HepG2 (cell line): ENCODE measurements at regions not wholly inside any gene's neighbourhood (a gene's known extent, or its start where the extent isn't known, plus 50 kb on each side); places are given as distances from the start of the nearest gene placed in this dataset.

Experiments
- ATAC-seq: fragments of 200-7000 bp; cut with Tn5 transposase; 3 replicates; pipeline ENCODE4 v1.9.1; 2020; ENCODE audit warnings: mild to moderate bottlenecking, moderate library complexity
- BruUV-seq: library from RNA; stranded (reverse); fragments of 400-500 nt; replicated peaks from 2 replicates; lab custom pipeline; 2021; lab: Mats Ljungman, UMichigan
- CTCF ChIA-PET: fragments of 300-600 bp; formaldehyde crosslinking; extraction: SDS; loops from one replicate; lab custom pipeline; 2021; ENCODE audit warnings: low total read pairs, inconsistent platforms, low intra/inter-chr PET ratio; lab: Yijun Ruan, JAX
- POLR2A ChIA-PET: fragments of 350-600 bp; sonication (Branson Sonifier 250); formaldehyde crosslinking; loops from one replicate; lab custom pipeline; 2020; ENCODE audit warnings: antibody characterized with exemption, inconsistent platforms; lab: Yijun Ruan, JAX
- DNase-seq: peaks from one replicate; pipeline ENCODE4 v3.0.0-alpha.2; 2015; ENCODE audit warnings: low spot score
- FAIRE-seq: peaks from 3 replicates; lab custom pipeline; 2011; peaks lifted over from hg19 to GRCh38; lab: Jason Lieb, UNC
- H2AFZ ChIP-seq: one replicate; pipeline ENCODE4 v1.6.1; 2011; ENCODE audit warnings: low read length, inconsistent platforms
- H3K27ac ChIP-seq: fragments of 300-600 bp; 3 replicates; pipeline ENCODE4 v1.8.0; 2011; ENCODE audit warnings: mixed run types, mild to moderate bottlenecking, mixed read lengths, low read length, inconsistent platforms; ENCODE audit not compliant: insufficient read depth; ENCODE audit errors: extremely low read length
- H3K27me3 ChIP-seq, 2 experiments: fragments of 200-600 bp in 1 of 2; 2 replicates in 1 of 2; 3 replicates in 1 of 2; pipeline versions ENCODE4 v1.6.0 to v1.8.0; 2011; ENCODE audit warnings: low read length in 2 of 2, mild to moderate bottlenecking in 2 of 2, moderate library complexity in 2 of 2, inconsistent platforms in 1 of 2; ENCODE audit not compliant: insufficient read depth in 2 of 2, control insufficient read depth in 1 of 2
- H3K36me3 ChIP-seq, 2 experiments: fragments of 200-600 bp in 1 of 2; replicated peaks in 1 of 2; 2 replicates in 1 of 2; 3 replicates in 1 of 2; pipeline versions ENCODE4 v1.5.1 to v1.8.0; 2011; ENCODE audit warnings: low read length in 2 of 2, inconsistent platforms in 1 of 2; ENCODE audit not compliant: insufficient read depth in 2 of 2, control insufficient read depth in 1 of 2
- H3K4me1 ChIP-seq: 2 replicates; pipeline ENCODE4 v1.5.1; 2012; ENCODE audit warnings: low read length, inconsistent platforms; ENCODE audit not compliant: insufficient read depth
- H3K4me2 ChIP-seq: 2 replicates; pipeline ENCODE4 v1.6.0; 2011; ENCODE audit warnings: low read depth, low read length, inconsistent platforms
- H3K4me3 ChIP-seq, 3 experiments: fragments of 200-600 bp in 1 of 3; sonication (generic), shearing (Covaris generic) in 1 of 3; replicated peaks in 1 of 3; 2 replicates each; pipeline ENCODE4 v1.5.1; 2011 to 2016; ENCODE audit warnings: low read length in 3 of 3, inconsistent platforms in 2 of 3, low read depth in 2 of 3, mild to moderate bottlenecking in 2 of 3, control low read depth in 1 of 3, mixed read lengths in 1 of 3; ENCODE audit not compliant: insufficient read depth in 1 of 3
- H3K79me2 ChIP-seq: one replicate; pipeline ENCODE4 v1.6.1; 2011; ENCODE audit warnings: low read length, inconsistent platforms; ENCODE audit not compliant: insufficient read depth
- H3K9ac ChIP-seq: 2 replicates; pipeline ENCODE4 v1.6.0; 2011; ENCODE audit warnings: mild to moderate bottlenecking, low read depth, low read length, inconsistent platforms; ENCODE audit not compliant: insufficient read depth
- H3K9me3 ChIP-seq: 2 replicates; pipeline ENCODE4 v1.5.1; 2012; ENCODE audit warnings: mild to moderate bottlenecking, low read length
- H4K20me1 ChIP-seq: 2 replicates; pipeline ENCODE4 v1.6.0; 2011; ENCODE audit warnings: inconsistent platforms, mild to moderate bottlenecking, low read length, moderate library complexity; ENCODE audit not compliant: insufficient read depth
- BRF2 ChIP-seq: sonication (generic); formaldehyde crosslinking; IDR thresholded peaks from 2 replicates; pipeline ENCODE4 v1.8.1; 2022; ENCODE audit warnings: mild to moderate bottlenecking, missing genetic modification reagents
- RFXANK ChIP-seq: IDR thresholded peaks from 2 replicates; pipeline ENCODE4 v1.6.1; 2016
- SIX4 ChIP-seq: sonication (generic); formaldehyde crosslinking; IDR thresholded peaks from 2 replicates; pipeline ENCODE4 v1.4.0; 2020; ENCODE audit warnings: missing genetic modification reagents
- YY1 ChIP-seq: IDR thresholded peaks from 2 replicates; pipeline ENCODE4 v1.6.1; 2011; ENCODE audit warnings: low read length, low read depth, moderate library complexity, mild to moderate bottlenecking; ENCODE audit not compliant: insufficient read depth, insufficient replicate concordance
- ZNF33B ChIP-seq: sonication (generic); formaldehyde crosslinking; IDR thresholded peaks from 2 replicates; pipeline ENCODE4 v1.5.1; 2020; ENCODE audit warnings: mild to moderate bottlenecking, missing genetic modification reagents
- ZNF546 ChIP-seq: sonication (generic); formaldehyde crosslinking; conservative IDR thresholded peaks from 2 replicates; pipeline ENCODE4 v1.8.1; 2023; ENCODE audit warnings: mild to moderate bottlenecking, missing genetic modification reagents
- ZNF609 ChIP-seq: sonication (generic); formaldehyde crosslinking; IDR thresholded peaks from 2 replicates; pipeline ENCODE4 v1.4.0; 2020; ENCODE audit warnings: mild to moderate bottlenecking, missing genetic modification reagents, borderline replicate concordance
- WGBS: methylation state at CpG from one replicate; pipeline ENCODE4 v1.1.6; 2017; ENCODE audit warnings: low lambda C conversion rate; 5-methylcytosine and 5-hydroxymethylcytosine counted together
- in situ Hi-C: cut with HindIII; loops from 2 replicates; pipeline ENCODE4 v1.10.0; 2017; ENCODE audit warnings: low pct_unique_long_range_greater_than_20kb; ENCODE audit not compliant: extremely low pct_ligation_motif_present
- intact Hi-C: fragments of 100-400 bp; cut with micrococcal nuclease; formaldehyde crosslinking; loops from one replicate; pipeline ENCODE4 v1.10.0; 2022; ENCODE audit not compliant: unreplicated experiment

- H3K27ac ChIP-seq: no peak overlapping the region
- ChIA-PET POLR2A (no interaction called here), CTCF (no interaction called here)
- FAIRE-seq (no peak), DNase-seq (no peak), ATAC-seq (no peak)
- BruUV-seq: no TSS peak
- no peaks in the 10 kb centered on the region for H3K79me2 ChIP-seq
- H3K4me2 ChIP-seq: no peak overlapping the region
- in situ Hi-C loops (no loop called here), intact Hi-C loops (no loop called here)
- no peak for TF ChIP-seq YY1
- TF ChIP-seq ZNF546: no peak
- no peak for TF ChIP-seq RFXANK (CRISPR knock-in tag)
- TF ChIP-seq ZNF33B: no peak
- no peak for TF ChIP-seq BRF2 (CRISPR knock-in tag)
- no peak for TF ChIP-seq ZNF609 (CRISPR knock-in tag)
- no peak for TF ChIP-seq SIX4 (CRISPR knock-in tag)
- no peak overlapping the region for H3K4me3 ChIP-seq
- H3K9ac ChIP-seq: no peak overlapping the region
- H3K36me3 ChIP-seq: no peaks in the 10 kb centered on the region
- no peaks in the 10 kb centered on the region for H3K4me1 ChIP-seq
- H4K20me1 ChIP-seq: no peaks in the 10 kb centered on the region
- no peak overlapping the region for H2AFZ ChIP-seq
- no peaks in the 10 kb centered on the region for H3K9me3 ChIP-seq
- no peaks in the 10 kb centered on the region for H3K27me3 ChIP-seq
- 6% methylated on average over 2 of the region's 2 CpGs for WGBS
These were observed 198.9 kb upstream of the SGCD start for GRCh38 chr5:156128026-156128425.
